Fibroblast of lung (primary cell): ENCODE measurements at regions not wholly inside any gene's neighbourhood (a gene's known extent, or its start where the extent isn't known, plus 50 kb on each side); places are given as distances from the start of the nearest gene placed in this dataset.

Experiments used
- DNase-seq, 2 donors: peaks; one replicate each; pipeline versions ENCODE4 v3.0.0 to v3.0.0-alpha.2; 2010; ENCODE audit warnings: low read depth in 2 of 2
- H2AFZ ChIP-seq: 2 replicates; pipeline ENCODE4 v1.5.1; 2012; ENCODE audit warnings: low read length, control low read depth, inconsistent platforms
- H3K27ac ChIP-seq: 2 replicates; pipeline ENCODE4 v1.5.1; 2011; ENCODE audit warnings: low read length, control low read depth; ENCODE audit not compliant: insufficient read depth
- H3K27me3 ChIP-seq: 2 replicates; pipeline ENCODE4 v1.5.1; 2011; ENCODE audit warnings: mild to moderate bottlenecking, low read length; ENCODE audit not compliant: control insufficient read depth, insufficient read depth
- H3K36me3 ChIP-seq: 2 replicates; pipeline ENCODE4 v1.5.1; 2011; ENCODE audit warnings: low read length; ENCODE audit not compliant: control insufficient read depth, insufficient read depth
- H3K4me1 ChIP-seq: 2 replicates; pipeline ENCODE4 v1.5.1; 2011; ENCODE audit warnings: low read length; ENCODE audit not compliant: control insufficient read depth, insufficient read depth; ENCODE audit errors: extremely low read depth
- H3K4me2 ChIP-seq: 2 replicates; pipeline ENCODE4 v1.5.1; 2011; ENCODE audit warnings: low read length, control low read depth; ENCODE audit not compliant: insufficient read depth; ENCODE audit errors: extremely low read depth
- H3K4me3 ChIP-seq, 4 experiments: fragments of 200-600 bp in 1 of 4; sonication (generic) in 1 of 4; replicated peaks in 1 of 4; 2 replicates each; pipeline ENCODE4 v1.5.1; 2011 to 2016; ENCODE audit warnings: low read length in 4 of 4, low read depth in 3 of 4, mild to moderate bottlenecking in 3 of 4, control low read depth in 2 of 4, inconsistent platforms in 1 of 4, mixed read lengths in 1 of 4; ENCODE audit not compliant: insufficient read depth in 1 of 4; ENCODE audit errors: control extremely low read depth in 1 of 4
- H3K79me2 ChIP-seq: 2 replicates; pipeline ENCODE4 v1.5.1; 2012; ENCODE audit warnings: mild to moderate bottlenecking, low read length, inconsistent platforms; ENCODE audit not compliant: control insufficient read depth, insufficient read depth
- H3K9ac ChIP-seq: 2 replicates; pipeline ENCODE4 v1.5.1; 2011; ENCODE audit warnings: mild to moderate bottlenecking, low read length, control low read depth; ENCODE audit not compliant: insufficient read depth
- H3K9me3 ChIP-seq: 2 replicates; pipeline ENCODE4 v1.5.1; 2012; ENCODE audit warnings: low read depth, low read length; ENCODE audit not compliant: control insufficient read depth, insufficient read depth
- H4K20me1 ChIP-seq: 2 replicates; pipeline ENCODE4 v1.5.1; 2011; ENCODE audit warnings: low read length; ENCODE audit not compliant: control insufficient read depth, insufficient read depth; ENCODE audit errors: extremely low read depth
- CTCF ChIP-seq, 2 donors: IDR thresholded peaks in 1 of 2; conservative IDR thresholded peaks in 1 of 2; 1 replicate in 1 of 2; 2 replicates in 1 of 2; pipeline ENCODE4 v1.5.1; 2011 to 2012; ENCODE audit warnings: low read length in 2 of 2, control low read depth in 1 of 2, inconsistent platforms in 1 of 2, low read depth in 1 of 2, mild to moderate bottlenecking in 1 of 2
- EZH2 ChIP-seq: IDR thresholded peaks from 2 replicates; pipeline ENCODE4 v1.5.1; 2012; ENCODE audit warnings: low read length, control low read depth, mild to moderate bottlenecking; ENCODE audit errors: missing control alignments

- Histone ChIP-seq H3K79me2 (no peaks in the 10 kb centered on the region), H3K4me2 (no peak overlapping the region), H3K4me1 (no peaks in the 10 kb centered on the region), H3K27me3 (no peaks in the 10 kb centered on the region), H3K4me3 (no peak overlapping the region), H2AFZ (no peak overlapping the region), H3K9me3 (no peaks in the 10 kb centered on the region), H3K9ac (no peak overlapping the region), H3K36me3 (no peaks in the 10 kb centered on the region), H3K27ac (no peak overlapping the region), H4K20me1 (no peaks in the 10 kb centered on the region)
- DNase-seq = no peak
- no peak for TF ChIP-seq EZH2
- TF ChIP-seq CTCF (conservative IDR thresholded peaks at IDR 0.05 in 1 of 2, IDR thresholded peaks at IDR 0.05 in 1 of 2; ENCODE audit: low read depth in 1 of 2, low read length in 2 of 2) = no peak
Observed at GRCh38 chr16:10232757-10233156, 50.5 kb upstream of the GRIN2A start.

GRCh38 chr16:10239640-10240039 lies 57.4 kb upstream of the GRIN2A start:
- no peak overlapping the region for H3K4me2 ChIP-seq
- TF ChIP-seq EZH2 (no peak), CTCF (conservative IDR thresholded peaks at IDR 0.05 in 1 of 2, IDR thresholded peaks at IDR 0.05 in 1 of 2; ENCODE audit: low read depth in 1 of 2, low read length in 2 of 2) (no peak)
- no peak overlapping the region for H3K4me3 ChIP-seq
- H2AFZ ChIP-seq = no peak overlapping the region
- no peaks in the 10 kb centered on the region for H3K9me3 ChIP-seq
- H3K79me2 ChIP-seq = no peaks in the 10 kb centered on the region
- H4K20me1 ChIP-seq = no peaks in the 10 kb centered on the region
- no peaks in the 10 kb centered on the region for H3K36me3 ChIP-seq
- H3K27me3 ChIP-seq = no peaks in the 10 kb centered on the region
- no peak overlapping the region for H3K27ac ChIP-seq
- H3K4me1 ChIP-seq = no peaks in the 10 kb centered on the region
- no peak for DNase-seq
- H3K9ac ChIP-seq = no peak overlapping the region

- Histone ChIP-seq H3K27ac (no peak overlapping the region), H4K20me1 (no peaks in the 10 kb centered on the region), H3K9me3 (no peaks in the 10 kb centered on the region), H3K4me3 (no peak overlapping the region), H3K4me1 (no peaks in the 10 kb centered on the region), H3K79me2 (no peaks in the 10 kb centered on the region), H3K27me3 (no peaks in the 10 kb centered on the region), H2AFZ (no peak overlapping the region), H3K36me3 (no peaks in the 10 kb centered on the region), H3K4me2 (no peak overlapping the region), H3K9ac (no peak overlapping the region)
- peak in 1 of 2 donors; percentile 27 for DNase-seq
- TF ChIP-seq CTCF (conservative IDR thresholded peaks at IDR 0.05 in 1 of 2, IDR thresholded peaks at IDR 0.05 in 1 of 2; ENCODE audit: low read depth in 1 of 2, low read length in 2 of 2) (no peak), EZH2 (no peak)
Observed at GRCh38 chr16:10240854-10241613, 58.8 kb upstream of the GRIN2A start.
